Activated CD8-positive, alpha-beta T cell treated with anti-CD3 and anti-CD28 coated beads for 36 hours (primary cell): ENCODE measurements at regions not wholly inside any gene's neighbourhood (a gene's known extent, or its start where the extent isn't known, plus 50 kb on each side); places are given as distances from the start of the nearest gene placed in this dataset.

Experiments used
- ATAC-seq: fragments of 200-7000 bp; cut with Tn5 transposase; one replicate; pipeline ENCODE4 v1.10.0; 2021; ENCODE audit warnings: mild to moderate bottlenecking, moderate library complexity
- CTCF ChIA-PET: fragments of 350-600 bp; sonication (Branson Sonifier 250); formaldehyde crosslinking; loops from one replicate; lab custom pipeline; 2021; ENCODE audit warnings: antibody characterized with exemption; lab: Charles Lee
- POLR2A ChIA-PET: fragments of 350-600 bp; sonication (Branson Sonifier 250); formaldehyde crosslinking; loops from one replicate; lab custom pipeline; 2021; ENCODE audit warnings: antibody characterized with exemption; lab: Charles Lee
- DNase-seq: peaks from one replicate; pipeline ENCODE4 v3.0.0-alpha.2; 2020
- H3K27ac Mint-ChIP-seq: one replicate; pipeline ENCODE4 v1.8.0; 2021; ENCODE audit warnings: mild to moderate bottlenecking, mixed read lengths
- H3K27me3 Mint-ChIP-seq: one replicate; pipeline ENCODE4 v1.8.0; 2021; ENCODE audit warnings: mixed read lengths
- H3K36me3 Mint-ChIP-seq: one replicate; pipeline ENCODE4 v1.8.0; 2021; ENCODE audit warnings: low read depth, mixed read lengths
- H3K4me1 Mint-ChIP-seq: one replicate; pipeline ENCODE4 v1.8.0; 2021; ENCODE audit warnings: low read depth, mixed read lengths
- H3K4me3 Mint-ChIP-seq: one replicate; pipeline ENCODE4 v1.8.0; 2021; ENCODE audit warnings: mild to moderate bottlenecking, moderate library complexity, mixed read lengths
- H3K9me3 Mint-ChIP-seq: one replicate; pipeline ENCODE4 v1.8.0; 2021; ENCODE audit warnings: mixed read lengths
- intact Hi-C: fragments of 100-400 bp; cut with micrococcal nuclease; formaldehyde crosslinking; loops from one replicate; pipeline ENCODE4 v1.10.0; 2022
- TF ChIP-seq, protein P1 (sequence below): fragments of 200-600 bp; IDR thresholded peaks from one replicate; pipeline ENCODE4 v1.8.0; 2022; ENCODE audit warnings: antibody characterized with exemption, mild to moderate bottlenecking

DNA sequence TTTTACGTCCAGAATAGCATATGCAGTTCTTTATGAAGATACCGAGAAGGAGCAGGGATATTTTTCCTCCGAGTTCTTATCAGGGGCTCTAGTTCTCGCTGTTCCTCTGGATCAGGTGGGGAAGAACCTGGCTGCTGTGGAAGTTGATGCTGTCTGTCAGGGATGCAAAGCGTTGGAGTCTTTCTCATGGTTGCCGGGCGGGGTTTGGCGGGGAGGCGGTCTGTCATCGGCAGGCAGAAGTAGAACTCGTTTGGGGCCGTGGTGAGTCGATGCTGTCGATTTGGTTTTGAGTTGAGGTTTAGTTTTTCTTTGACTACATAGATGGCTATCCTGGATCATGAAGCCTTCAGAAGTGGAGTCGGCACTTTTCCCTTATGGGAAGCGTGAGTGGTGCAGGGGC is 691.2 kb downstream of the QKI start:
- H3K9me3 Mint-ChIP-seq = no peaks in the 10 kb centered on the region
- no peaks in the 10 kb centered on the region for H3K4me1 Mint-ChIP-seq
- DNase-seq (no peak), ATAC-seq (no peak)
- intact Hi-C loops = no loop called here
- ChIA-PET CTCF (no interaction called here), POLR2A (no interaction called here)
- H3K4me3 Mint-ChIP-seq = no peak overlapping the region
- no peaks in the 10 kb centered on the region for H3K36me3 Mint-ChIP-seq
- TF ChIP-seq, protein P1, sequence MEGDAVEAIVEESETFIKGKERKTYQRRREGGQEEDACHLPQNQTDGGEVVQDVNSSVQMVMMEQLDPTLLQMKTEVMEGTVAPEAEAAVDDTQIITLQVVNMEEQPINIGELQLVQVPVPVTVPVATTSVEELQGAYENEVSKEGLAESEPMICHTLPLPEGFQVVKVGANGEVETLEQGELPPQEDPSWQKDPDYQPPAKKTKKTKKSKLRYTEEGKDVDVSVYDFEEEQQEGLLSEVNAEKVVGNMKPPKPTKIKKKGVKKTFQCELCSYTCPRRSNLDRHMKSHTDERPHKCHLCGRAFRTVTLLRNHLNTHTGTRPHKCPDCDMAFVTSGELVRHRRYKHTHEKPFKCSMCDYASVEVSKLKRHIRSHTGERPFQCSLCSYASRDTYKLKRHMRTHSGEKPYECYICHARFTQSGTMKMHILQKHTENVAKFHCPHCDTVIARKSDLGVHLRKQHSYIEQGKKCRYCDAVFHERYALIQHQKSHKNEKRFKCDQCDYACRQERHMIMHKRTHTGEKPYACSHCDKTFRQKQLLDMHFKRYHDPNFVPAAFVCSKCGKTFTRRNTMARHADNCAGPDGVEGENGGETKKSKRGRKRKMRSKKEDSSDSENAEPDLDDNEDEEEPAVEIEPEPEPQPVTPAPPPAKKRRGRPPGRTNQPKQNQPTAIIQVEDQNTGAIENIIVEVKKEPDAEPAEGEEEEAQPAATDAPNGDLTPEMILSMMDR = no peak
- peaks cover 12% of the 10 kb centered on the region for H3K27me3 Mint-ChIP-seq
- H3K27ac Mint-ChIP-seq = no peak overlapping the region

GRCh38 chr6:164104432-164104831 is 689.9 kb downstream of the QKI start:
- H3K9me3 Mint-ChIP-seq = no peaks in the 10 kb centered on the region
- intact Hi-C loops = no loop called here
- no peak for DNase-seq
- peaks cover 6% of the 10 kb centered on the region for H3K27me3 Mint-ChIP-seq
- H3K27ac Mint-ChIP-seq = no peak overlapping the region
- H3K4me3 Mint-ChIP-seq = no peak overlapping the region
- ChIA-PET POLR2A (no interaction called here), CTCF (no interaction called here)
- H3K4me1 Mint-ChIP-seq = no peaks in the 10 kb centered on the region
- H3K36me3 Mint-ChIP-seq = no peaks in the 10 kb centered on the region
- ATAC-seq = no peak
- TF ChIP-seq, protein P1 = no peak

GRCh38 chr6:164102693-164103092 is 688.2 kb downstream of the QKI start:
- ATAC-seq = no peak
- intact Hi-C loops = no loop called here
- CTCF ChIA-PET = no interaction called here

DNA sequence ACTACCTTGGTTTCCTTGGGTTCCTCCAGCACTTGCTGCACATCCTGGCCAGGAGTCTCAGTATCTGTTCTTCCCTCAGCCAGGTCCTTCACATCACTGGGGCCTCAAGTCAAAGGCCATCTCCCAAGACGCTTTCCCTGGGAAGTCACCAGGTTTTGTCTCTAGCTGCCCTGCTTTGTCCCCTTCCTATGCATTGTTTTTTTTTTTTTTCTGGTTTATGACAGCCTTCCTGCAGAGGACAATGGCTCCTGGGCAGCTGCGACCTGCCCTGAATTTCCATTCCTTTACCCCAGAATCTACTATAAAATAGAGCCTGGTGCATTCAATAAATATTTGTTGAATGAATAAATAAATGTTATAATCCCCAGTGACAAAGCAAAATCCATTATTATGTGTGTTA is 687.3 kb downstream of the QKI start:
- CTCF ChIA-PET = no interaction called here
- no peaks in the 10 kb centered on the region for H3K9me3 Mint-ChIP-seq
- TF ChIP-seq, protein P1 = no peak
- H3K27me3 Mint-ChIP-seq = peaks cover 1% of the 10 kb centered on the region
- no peak overlapping the region for H3K27ac Mint-ChIP-seq
- H3K4me3 Mint-ChIP-seq = no peak overlapping the region
- intact Hi-C loops = no loop called here
- no peak for DNase-seq
- no peaks in the 10 kb centered on the region for H3K36me3 Mint-ChIP-seq
- no peak for ATAC-seq
- POLR2A ChIA-PET = no interaction called here
- H3K4me1 Mint-ChIP-seq = no peaks in the 10 kb centered on the region

More at GRCh38 chr6:164102693-164103092, 688.2 kb downstream of the QKI start:
- H3K9me3 Mint-ChIP-seq = no peaks in the 10 kb centered on the region
- H3K27me3 Mint-ChIP-seq = peaks cover 1% of the 10 kb centered on the region
- H3K4me1 Mint-ChIP-seq = no peaks in the 10 kb centered on the region
- DNase-seq = no peak
- H3K36me3 Mint-ChIP-seq = no peaks in the 10 kb centered on the region
- no peak overlapping the region for H3K27ac Mint-ChIP-seq
- H3K4me3 Mint-ChIP-seq = no peak overlapping the region
- POLR2A ChIA-PET = no interaction called here
- TF ChIP-seq, protein P1 = no peak

DNA sequence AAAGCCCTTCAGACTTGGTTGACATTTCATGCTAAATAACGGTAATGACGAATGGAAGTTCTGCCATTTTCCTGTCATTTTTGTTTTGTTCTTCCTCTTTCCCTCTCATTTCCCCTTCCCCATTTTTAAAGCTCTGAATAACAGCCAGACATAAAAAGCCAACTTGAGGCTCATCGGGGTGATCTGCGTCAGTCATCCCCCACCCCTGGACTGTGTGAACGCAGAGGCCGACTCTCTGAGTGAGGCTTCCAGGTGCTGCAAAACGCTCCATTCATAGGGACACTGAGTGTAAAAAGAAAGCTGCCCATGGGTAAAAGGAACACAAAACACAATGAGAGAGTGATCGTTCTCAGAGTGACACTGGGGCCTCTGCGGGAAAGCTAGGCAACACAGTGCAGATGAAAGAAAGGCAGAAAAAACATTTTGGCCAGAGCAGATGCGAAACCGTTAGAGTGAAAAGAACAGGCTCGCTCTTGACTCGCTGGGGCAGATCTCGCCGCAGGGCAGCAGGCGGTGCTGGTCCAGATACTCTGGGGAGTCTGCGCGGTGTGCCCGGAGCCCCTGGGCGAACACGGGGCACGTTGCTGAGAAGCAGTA is 684.8 kb downstream of the QKI start:
- no peaks in the 10 kb centered on the region for H3K36me3 Mint-ChIP-seq
- ChIA-PET POLR2A (no interaction called here), CTCF (no interaction called here)
- ATAC-seq (no peak), DNase-seq (no peak)
- H3K4me1 Mint-ChIP-seq = no peaks in the 10 kb centered on the region
- TF ChIP-seq, protein P1 = no peak
- peaks cover 1% of the 10 kb centered on the region for H3K9me3 Mint-ChIP-seq
- no peak overlapping the region for H3K27ac Mint-ChIP-seq
- H3K4me3 Mint-ChIP-seq = no peak overlapping the region
- intact Hi-C loops = no loop called here
- H3K27me3 Mint-ChIP-seq = peaks cover 1% of the 10 kb centered on the region
